Activated naive CD4-positive, alpha-beta T cell treated with anti-CD3 and anti-CD28 coated beads, Interleukin-2, amount 10 ng/mL, durations not matched to agents 7 days and 5 days (primary cell): ENCODE measurements at regions not wholly inside any gene's neighbourhood (a gene's known extent, or its start where the extent isn't known, plus 50 kb on each side); places are given as distances from the start of the nearest gene placed in this dataset.
"Not testable (repeated sequence)": the region's sequence is repeated elsewhere in the genome, so short reads cannot be mapped to it uniquely, and the experiment has no call there.

Source experiments
- CTCF ChIA-PET: fragments of 350-600 bp; sonication (Branson Sonifier 250); formaldehyde crosslinking; loops from one replicate; lab custom pipeline; 2021; ENCODE audit warnings: antibody characterized with exemption; lab: Charles Lee
- DNase-seq: peaks from one replicate; pipeline ENCODE4 v3.0.0-alpha.2; 2020
- H3K27ac Mint-ChIP-seq: one replicate; pipeline ENCODE4 v1.8.0; 2021; ENCODE audit warnings: mild to moderate bottlenecking, moderate library complexity, mixed read lengths
- H3K27me3 Mint-ChIP-seq: one replicate; pipeline ENCODE4 v1.8.0; 2021; ENCODE audit warnings: mild to moderate bottlenecking, mixed read lengths
- H3K36me3 Mint-ChIP-seq: one replicate; pipeline ENCODE4 v1.8.0; 2021; ENCODE audit warnings: mixed read lengths
- H3K4me1 Mint-ChIP-seq: one replicate; pipeline ENCODE4 v1.8.0; 2021; ENCODE audit warnings: mixed read lengths
- H3K4me3 Mint-ChIP-seq: one replicate; pipeline ENCODE4 v1.8.0; 2021; ENCODE audit warnings: mild to moderate bottlenecking, moderate library complexity, mixed read lengths
- H3K9me3 Mint-ChIP-seq: one replicate; pipeline ENCODE4 v1.8.0; 2021; ENCODE audit warnings: mixed read lengths

GRCh38 chr5:105898183-105898582 lies 1772.6 kb downstream of the EFNA5 start:
- CTCF ChIA-PET = no interaction called here
- H3K4me3 Mint-ChIP-seq = no peak overlapping the region
- H3K27ac Mint-ChIP-seq = no peak overlapping the region
- no peaks in the 10 kb centered on the region for H3K27me3 Mint-ChIP-seq
- H3K9me3 Mint-ChIP-seq = peaks cover 7% of the 10 kb centered on the region
- no peaks in the 10 kb centered on the region for H3K36me3 Mint-ChIP-seq
- H3K4me1 Mint-ChIP-seq = no peaks in the 10 kb centered on the region
- DNase-seq = no peak

DNA sequence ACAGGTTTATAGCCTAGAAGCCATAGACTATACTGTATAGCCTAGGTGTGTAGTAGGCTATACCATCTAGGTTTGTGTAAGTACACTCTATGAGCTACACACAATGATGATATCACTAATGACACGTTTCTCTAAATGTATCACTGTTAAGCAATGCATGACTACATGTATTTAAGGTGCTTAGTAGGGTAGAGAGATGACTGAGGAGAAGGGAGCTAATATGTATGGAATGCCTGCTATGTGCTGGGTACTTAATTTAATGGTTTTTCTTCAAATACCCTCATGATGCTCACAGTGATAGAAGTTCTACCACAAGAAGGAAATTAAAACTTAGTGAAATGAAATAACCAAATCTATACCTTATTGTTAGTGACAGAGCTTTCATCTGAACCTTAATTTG lies 1785.5 kb downstream of the EFNA5 start:
- Mint-ChIP-seq H3K36me3 (no peaks in the 10 kb centered on the region), H3K27me3 (no peaks in the 10 kb centered on the region), H3K9me3 (peaks cover 6% of the 10 kb centered on the region), H3K4me1 (no peaks in the 10 kb centered on the region), H3K27ac (no peak overlapping the region), H3K4me3 (no peak overlapping the region)
- DNase-seq = no peak
- CTCF ChIA-PET = no interaction called here

- no peaks in the 10 kb centered on the region for H3K4me1 Mint-ChIP-seq
- CTCF ChIA-PET = no interaction called here
Observed at GRCh38 chr5:105882956-105883481, 1787.7 kb downstream of the EFNA5 start.

GRCh38 chr5:105878402-105878801 lies 1792.3 kb downstream of the EFNA5 start:
- no peaks in the 10 kb centered on the region for H3K4me1 Mint-ChIP-seq
- peaks cover 7% of the 10 kb centered on the region for H3K9me3 Mint-ChIP-seq
- no peak overlapping the region for H3K4me3 Mint-ChIP-seq
- H3K27me3 Mint-ChIP-seq = no peaks in the 10 kb centered on the region
- no peak for DNase-seq
- CTCF ChIA-PET = no interaction called here
- no peak overlapping the region for H3K27ac Mint-ChIP-seq
- H3K36me3 Mint-ChIP-seq = no peaks in the 10 kb centered on the region

More at GRCh38 chr5:105882956-105883481, 1787.7 kb downstream of the EFNA5 start:
- DNase-seq = no peak
- peaks cover 8% of the 10 kb centered on the region for H3K9me3 Mint-ChIP-seq
- no peak overlapping the region for H3K4me3 Mint-ChIP-seq
- H3K27ac Mint-ChIP-seq = no peak overlapping the region
- no peaks in the 10 kb centered on the region for H3K36me3 Mint-ChIP-seq
- H3K27me3 Mint-ChIP-seq = no peaks in the 10 kb centered on the region

- Mint-ChIP-seq H3K4me3 (no peak overlapping the region), H3K36me3 (no peaks in the 10 kb centered on the region), H3K9me3 (peaks cover 7% of the 10 kb centered on the region), H3K4me1 (no peaks in the 10 kb centered on the region), H3K27ac (no peak overlapping the region), H3K27me3 (no peaks in the 10 kb centered on the region)
- CTCF ChIA-PET = no interaction called here
- DNase-seq = no peak
Observed at GRCh38 chr5:105877592-105877991, 1793.1 kb downstream of the EFNA5 start.

DNA sequence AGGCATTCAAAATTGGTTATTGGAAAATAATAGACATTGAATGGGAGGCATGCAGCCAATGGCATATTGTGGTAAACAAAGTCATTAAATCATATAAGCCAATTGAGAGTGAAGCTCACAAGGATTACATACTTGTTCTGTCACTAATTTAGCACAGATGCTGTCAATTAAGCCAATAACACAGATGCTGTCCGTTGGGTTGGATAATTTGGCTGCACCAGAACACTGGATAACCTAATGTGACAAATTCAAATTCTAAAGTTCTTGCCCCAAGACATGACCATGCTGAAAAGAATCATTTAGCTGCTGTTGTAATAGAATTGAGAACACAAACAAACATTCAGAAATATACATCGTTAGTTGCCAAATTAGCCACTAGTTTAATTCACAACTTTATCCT lies 1796.4 kb downstream of the EFNA5 start:
- H3K27ac Mint-ChIP-seq = no peak overlapping the region
- no peaks in the 10 kb centered on the region for H3K36me3 Mint-ChIP-seq
- CTCF ChIA-PET = interaction anchor here (1.2 kb wide), 1 partner anchor 22 kb away, joined by 3 read pairs; no protein-coding TSS in a partner anchor
- H3K9me3 Mint-ChIP-seq = peaks cover 8% of the 10 kb centered on the region
- DNase-seq = no peak
- no peaks in the 10 kb centered on the region for H3K4me1 Mint-ChIP-seq
- H3K4me3 Mint-ChIP-seq = no peak overlapping the region
- H3K27me3 Mint-ChIP-seq = no peaks in the 10 kb centered on the region

DNA sequence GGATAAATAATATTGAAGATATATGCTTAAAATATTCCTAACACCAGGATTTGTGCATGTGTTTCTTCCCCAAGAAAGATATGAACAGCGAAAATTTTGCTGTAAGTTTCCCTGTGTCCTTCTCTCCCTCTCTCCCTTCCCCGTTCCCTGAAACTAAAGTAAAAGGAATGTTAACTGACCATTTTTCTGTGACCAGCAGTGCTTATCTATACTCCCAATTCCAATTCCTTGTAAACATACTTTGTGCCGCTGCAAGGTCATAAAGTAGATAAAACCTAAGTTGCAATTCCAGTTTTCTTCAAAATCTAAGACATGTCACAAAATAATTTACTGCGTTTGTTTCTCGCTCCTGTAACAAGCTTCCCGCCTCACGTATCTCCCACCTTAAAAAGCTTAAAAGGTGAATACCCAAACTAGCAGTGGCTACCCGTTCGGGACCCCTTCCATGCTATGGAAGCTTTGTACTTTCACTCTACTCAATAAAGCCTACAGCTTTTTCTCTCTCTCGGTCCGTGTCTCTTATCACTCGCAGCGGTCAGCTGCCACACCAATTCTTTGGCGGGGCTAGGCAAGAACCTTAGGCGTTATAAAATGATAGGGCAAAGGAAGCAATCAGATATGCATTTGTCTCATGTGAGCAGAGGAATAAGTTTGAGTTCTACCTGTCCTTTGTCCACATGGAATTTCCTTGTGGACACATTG lies 1798.0 kb downstream of the EFNA5 start:
- no peak for DNase-seq
- Mint-ChIP-seq H3K4me3 (no peak overlapping the region), H3K27ac (no peak overlapping the region), H3K36me3 (no peaks in the 10 kb centered on the region), H3K27me3 (no peaks in the 10 kb centered on the region), H3K4me1 (no peaks in the 10 kb centered on the region), H3K9me3 (peaks cover 8% of the 10 kb centered on the region)
- CTCF ChIA-PET = no interaction called here

DNA sequence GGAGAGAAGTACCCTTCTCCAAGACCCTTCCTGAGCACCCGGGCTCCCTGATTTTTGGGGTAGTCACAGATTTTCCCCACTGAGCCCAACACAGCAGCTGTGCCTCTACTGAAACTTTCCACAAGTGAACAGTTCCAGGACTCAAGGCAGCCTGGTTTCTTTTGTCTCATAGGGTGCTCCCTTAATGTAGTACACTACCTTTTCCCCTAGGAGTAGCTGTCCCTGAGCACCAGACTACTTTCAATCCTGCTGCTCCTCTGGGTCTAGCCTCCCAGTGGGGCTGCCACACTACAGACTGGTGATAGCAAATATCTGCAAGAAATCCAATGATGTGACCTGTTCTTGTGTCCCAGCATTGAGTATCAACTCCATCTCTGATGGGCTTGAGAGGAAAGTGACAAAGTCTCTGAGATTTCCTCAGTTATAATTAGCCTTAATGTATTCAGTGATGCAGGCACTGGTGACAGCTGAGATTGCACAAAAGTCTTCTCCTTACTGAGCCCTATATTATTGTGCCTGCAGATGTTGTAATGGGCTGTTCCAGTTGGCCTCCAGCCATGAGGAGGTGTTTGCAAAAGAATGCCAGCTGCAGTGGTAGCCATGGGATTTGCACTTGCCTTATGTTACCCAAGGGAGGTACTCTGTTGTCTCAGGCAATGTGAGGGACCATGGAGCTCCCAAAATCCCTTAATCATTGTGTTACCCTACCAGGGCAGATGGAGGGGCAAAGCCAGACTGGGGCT lies 1802.5 kb downstream of the EFNA5 start:
- CTCF ChIA-PET = no interaction called here
- Mint-ChIP-seq H3K36me3 (no peaks in the 10 kb centered on the region), H3K27ac (no peak overlapping the region), H3K27me3 (no peaks in the 10 kb centered on the region), H3K4me1 (no peaks in the 10 kb centered on the region), H3K4me3 (no peak overlapping the region), H3K9me3 (peaks cover 12% of the 10 kb centered on the region)
- DNase-seq = no peak

DNA sequence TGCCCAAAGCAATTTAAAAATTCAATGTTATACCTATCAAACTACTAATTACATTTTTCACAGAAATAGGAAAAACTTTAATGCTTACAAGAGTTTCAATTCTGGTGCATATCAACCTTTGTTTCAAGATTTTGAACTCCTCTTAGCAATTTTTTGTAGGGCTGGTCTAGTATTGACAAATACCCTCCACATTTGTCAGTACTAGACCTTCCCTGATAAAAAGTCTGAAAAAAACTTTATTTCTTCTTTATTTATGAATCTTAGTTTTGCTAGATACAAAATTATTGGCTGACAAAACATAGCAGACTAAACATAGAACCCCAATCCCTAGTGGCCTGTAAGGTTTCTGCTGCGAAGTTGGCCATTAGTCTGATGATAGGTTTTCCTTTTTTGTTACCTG lies 1804.9 kb downstream of the EFNA5 start:
- H3K9me3 Mint-ChIP-seq = peaks cover 7% of the 10 kb centered on the region
- CTCF ChIA-PET = no interaction called here
- H3K4me1 Mint-ChIP-seq = no peaks in the 10 kb centered on the region
- no peak overlapping the region for H3K27ac Mint-ChIP-seq
- H3K4me3 Mint-ChIP-seq = no peak overlapping the region
- no peaks in the 10 kb centered on the region for H3K27me3 Mint-ChIP-seq
- no peaks in the 10 kb centered on the region for H3K36me3 Mint-ChIP-seq
- no peak for DNase-seq

- H3K27me3 Mint-ChIP-seq, DNase-seq, CTCF ChIA-PET, H3K4me3 Mint-ChIP-seq, H3K27ac Mint-ChIP-seq, H3K4me1 Mint-ChIP-seq, H3K36me3 Mint-ChIP-seq: not testable (repeated sequence)
- peaks cover 14% of the 10 kb centered on the region for H3K9me3 Mint-ChIP-seq
Observed at GRCh38 chr5:105859350-105859749, 1811.4 kb downstream of the EFNA5 start.

GRCh38 chr5:105849701-105850100 lies 1821.0 kb downstream of the EFNA5 start:
- H3K36me3 Mint-ChIP-seq = no peaks in the 10 kb centered on the region
- no peaks in the 10 kb centered on the region for H3K27me3 Mint-ChIP-seq
- no peaks in the 10 kb centered on the region for H3K4me1 Mint-ChIP-seq
- CTCF ChIA-PET = no interaction called here
- DNase-seq = no peak
- no peak overlapping the region for H3K27ac Mint-ChIP-seq
- peaks cover 5% of the 10 kb centered on the region for H3K9me3 Mint-ChIP-seq
- no peak overlapping the region for H3K4me3 Mint-ChIP-seq

- Mint-ChIP-seq H3K9me3 (peaks cover 9% of the 10 kb centered on the region), H3K4me3 (no peak overlapping the region), H3K4me1 (no peaks in the 10 kb centered on the region), H3K27ac (no peak overlapping the region), H3K27me3 (no peaks in the 10 kb centered on the region), H3K36me3 (no peaks in the 10 kb centered on the region)
- DNase-seq = no peak
- CTCF ChIA-PET = no interaction called here
Observed at GRCh38 chr5:105840800-105841199, 1829.9 kb downstream of the EFNA5 start.

DNA sequence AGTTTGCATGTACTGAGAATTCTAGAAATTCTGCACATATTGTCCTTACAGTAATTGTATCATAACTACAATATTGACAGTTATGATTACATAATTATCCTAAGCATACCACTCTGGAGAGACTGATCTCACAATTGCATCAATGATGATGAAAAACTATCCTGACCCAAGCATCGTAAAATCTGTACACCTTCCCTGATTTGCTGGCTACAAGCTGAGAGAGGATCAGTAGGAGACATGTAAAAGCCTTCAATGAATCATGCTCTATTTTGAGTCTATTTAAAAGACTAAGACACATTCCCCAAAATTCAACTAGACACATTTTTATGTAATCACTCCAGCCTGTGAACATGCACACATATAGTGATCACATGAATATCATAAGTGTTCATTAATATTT lies 1833.8 kb downstream of the EFNA5 start:
- Mint-ChIP-seq H3K36me3 (no peaks in the 10 kb centered on the region), H3K4me3 (no peak overlapping the region), H3K4me1 (no peaks in the 10 kb centered on the region), H3K27ac (no peak overlapping the region), H3K27me3 (no peaks in the 10 kb centered on the region), H3K9me3 (peaks cover 7% of the 10 kb centered on the region)
- DNase-seq = no peak
- CTCF ChIA-PET = no interaction called here

DNA sequence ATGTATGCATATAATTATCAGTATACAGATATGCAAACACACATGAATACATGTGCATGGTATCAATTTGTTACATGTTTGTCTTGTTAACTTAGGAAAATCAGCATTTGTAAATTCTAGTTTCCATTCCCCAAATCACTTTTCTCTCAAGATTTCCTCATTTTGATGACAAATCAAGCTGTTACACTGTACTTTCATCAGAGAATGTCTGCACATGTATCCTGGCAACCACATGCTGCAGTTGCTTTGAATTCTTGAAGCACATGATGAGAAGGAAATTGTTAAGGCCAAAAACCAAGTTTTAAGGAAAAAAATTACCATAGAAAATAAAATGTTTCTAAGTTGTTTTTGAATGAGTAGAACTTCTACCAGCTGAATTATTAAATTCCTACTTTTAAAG lies 1834.5 kb downstream of the EFNA5 start:
- no peaks in the 10 kb centered on the region for H3K27me3 Mint-ChIP-seq
- H3K36me3 Mint-ChIP-seq = no peaks in the 10 kb centered on the region
- H3K9me3 Mint-ChIP-seq = peaks cover 7% of the 10 kb centered on the region
- no peaks in the 10 kb centered on the region for H3K4me1 Mint-ChIP-seq
- CTCF ChIA-PET = no interaction called here
- no peak overlapping the region for H3K4me3 Mint-ChIP-seq
- no peak for DNase-seq
- H3K27ac Mint-ChIP-seq = no peak overlapping the region

GRCh38 chr5:105828821-105829220 lies 1841.9 kb downstream of the EFNA5 start:
- Mint-ChIP-seq H3K4me1 (no peaks in the 10 kb centered on the region), H3K27ac (no peak overlapping the region), H3K9me3 (peaks cover 7% of the 10 kb centered on the region), H3K36me3 (no peaks in the 10 kb centered on the region), H3K27me3 (no peaks in the 10 kb centered on the region), H3K4me3 (no peak overlapping the region)
- CTCF ChIA-PET = no interaction called here
- DNase-seq = no peak
